ENCODE measurements at regions not wholly inside any gene's neighbourhood (a gene's known extent, or its start where the extent isn't known, plus 50 kb on each side); places are given as distances from the start of the nearest gene placed in this dataset.

GRCh38 chr4:29853833-29854232 is 866.3 kb upstream of the PCDH7 start:
- TF ChIP-seq POLR2AphosphoS5 (IDR thresholded peaks at IDR 0.05; ENCODE audit: low read depth), result no peak
- no peak for TF ChIP-seq CTCF (conservative IDR thresholded peaks at IDR 0.05; ENCODE audit: low read depth in 2 of 2)
- TF ChIP-seq EZH2 (IDR thresholded peaks at IDR 0.05; ENCODE audit: low read depth, unreplicated experiment), result no peak
- TF ChIP-seq EZH2phosphoT487 (IDR thresholded peaks at IDR 0.05; ENCODE audit: unreplicated experiment), result no peak
- no peak for TF ChIP-seq CREB1 (CRISPR knock-in tag; IDR thresholded peaks at IDR 0.05; ENCODE audit: low read depth)
- TF ChIP-seq REST (IDR thresholded peaks at IDR 0.05; ENCODE audit: unreplicated experiment), result no peak
- TF ChIP-seq ZNF331 (CRISPR knock-in tag; IDR thresholded peaks at IDR 0.05; ENCODE audit: low read depth), result no peak
- TF ChIP-seq ZNF114 (CRISPR knock-in tag; IDR thresholded peaks at IDR 0.05), result no peak
